Endodermal cell (in vitro differentiated cells): ENCODE measurements at regions not wholly inside any gene's neighbourhood (a gene's known extent, or its start where the extent isn't known, plus 50 kb on each side); places are given as distances from the start of the nearest gene placed in this dataset.

Experiments
- DNase-seq: peaks from one replicate; pipeline ENCODE4 v3.0.0-alpha.2; 2017
- H3K27ac ChIP-seq: 2 replicates; pipeline ENCODE4 v1.5.1; 2013; ENCODE audit warnings: mild to moderate bottlenecking, low read depth, low read length, moderate library complexity
- H3K27me3 ChIP-seq: 2 replicates; pipeline ENCODE4 v1.6.1; 2013; ENCODE audit warnings: mild to moderate bottlenecking, low read length, moderate library complexity; ENCODE audit not compliant: insufficient read depth, control insufficient read depth, poor library complexity, severe bottlenecking
- H3K36me3 ChIP-seq: 2 replicates; pipeline ENCODE4 v1.7.0; 2013; ENCODE audit warnings: mild to moderate bottlenecking, low read length, moderate library complexity; ENCODE audit not compliant: control insufficient read depth, insufficient read depth
- H3K4me1 ChIP-seq: one replicate; pipeline ENCODE4 v1.7.0; 2013; ENCODE audit warnings: low read length; ENCODE audit not compliant: control insufficient read depth, insufficient read depth
- H3K4me3 ChIP-seq: 2 replicates; pipeline ENCODE4 v1.5.1; 2013; ENCODE audit warnings: mild to moderate bottlenecking, low read length, moderate library complexity
- H3K9ac ChIP-seq: 2 replicates; pipeline ENCODE4 v1.6.1; 2013; ENCODE audit warnings: mild to moderate bottlenecking, low read length, moderate library complexity; ENCODE audit not compliant: poor library complexity, severe bottlenecking; ENCODE audit errors: extremely low read depth
- H3K9me3 ChIP-seq: 2 replicates; pipeline ENCODE4 v1.6.1; 2013; ENCODE audit warnings: mild to moderate bottlenecking, low read length, moderate library complexity; ENCODE audit not compliant: control insufficient read depth
- H3K27ac Mint-ChIP-seq: 2 replicates; pipeline ENCODE4 v1.8.0; 2020; ENCODE audit warnings: mixed read lengths
- H3K27me3 Mint-ChIP-seq: 2 replicates; pipeline ENCODE4 v1.8.0; 2021; ENCODE audit warnings: mild to moderate bottlenecking, mixed read lengths; ENCODE audit not compliant: insufficient read depth
- H3K36me3 Mint-ChIP-seq: 2 replicates; pipeline ENCODE4 v1.8.0; 2020; ENCODE audit warnings: low read depth, mixed read lengths
- H3K4me1 Mint-ChIP-seq: 2 replicates; pipeline ENCODE4 v1.8.0; 2020; ENCODE audit warnings: mixed read lengths
- H3K4me3 Mint-ChIP-seq: 2 replicates; pipeline ENCODE4 v1.8.0; 2020; ENCODE audit warnings: mild to moderate bottlenecking, moderate library complexity, mixed read lengths
- H3K9me3 Mint-ChIP-seq: 2 replicates; pipeline ENCODE4 v1.8.0; 2020; ENCODE audit warnings: mild to moderate bottlenecking, mixed read lengths
- CTCF ChIP-seq: fragments of 200-600 bp; sonication (generic); conservative IDR thresholded peaks from 2 replicates; pipeline ENCODE4 v1.5.0; 2021; ENCODE audit warnings: antibody characterized with exemption, mild to moderate bottlenecking
- WGBS, 2 experiments: methylation state at CpG; one replicate each; pipeline versions ENCODE4 v1.1.5 to v1.1.7; 2013; ENCODE audit warnings: missing lambda C conversion rate in 2 of 2, mixed read lengths in 1 of 2; ENCODE audit not compliant: insufficient coverage in 1 of 2, insufficient read length in 1 of 2; 5-methylcytosine and 5-hydroxymethylcytosine counted together

- no peak overlapping the region for H3K27ac Mint-ChIP-seq
- no peak for TF ChIP-seq CTCF
- 89 to 96% methylated on average over 6 to 7 of the region's 7 CpGs for WGBS, 2 experiments
- no peak overlapping the region for H3K4me3 Mint-ChIP-seq
- Histone ChIP-seq H3K4me3 (no peak overlapping the region), H3K4me1 (no peaks in the 10 kb centered on the region), H3K9ac (no peak overlapping the region), H3K36me3 (no peaks in the 10 kb centered on the region), H3K9me3 (peaks cover 8% of the 10 kb centered on the region), H3K27ac (no peak overlapping the region), H3K27me3 (no peaks in the 10 kb centered on the region)
- H3K9me3 Mint-ChIP-seq, result peaks cover 18% of the 10 kb centered on the region
- no peak for DNase-seq
- H3K4me1 Mint-ChIP-seq, result no peaks in the 10 kb centered on the region
- H3K27me3 Mint-ChIP-seq, result no peaks in the 10 kb centered on the region
- no peaks in the 10 kb centered on the region for H3K36me3 Mint-ChIP-seq
Measured at GRCh38 chr12:20300457-20300856, 67.9 kb upstream of the PDE3A start.

GRCh38 chr12:20305470-20305869, 62.9 kb upstream of the PDE3A start:
- no peak overlapping the region for H3K27ac Mint-ChIP-seq
- H3K36me3 ChIP-seq, result no peaks in the 10 kb centered on the region
- 92 to 100% methylated on average over 1 to 3 of the region's 3 CpGs for WGBS, 2 experiments
- peaks cover 15% of the 10 kb centered on the region for H3K9me3 ChIP-seq
- H3K9ac ChIP-seq, result no peak overlapping the region
- H3K36me3 Mint-ChIP-seq, result no peaks in the 10 kb centered on the region
- no peak for TF ChIP-seq CTCF
- H3K27ac ChIP-seq, result no peak overlapping the region
- H3K4me1 ChIP-seq, result no peaks in the 10 kb centered on the region
- H3K4me3 Mint-ChIP-seq, result no peak overlapping the region
- DNase-seq, result no peak
- H3K27me3 ChIP-seq, result no peaks in the 10 kb centered on the region
- no peak overlapping the region for H3K4me3 ChIP-seq
- peaks cover 26% of the 10 kb centered on the region for H3K9me3 Mint-ChIP-seq
- H3K4me1 Mint-ChIP-seq, result no peaks in the 10 kb centered on the region
- no peaks in the 10 kb centered on the region for H3K27me3 Mint-ChIP-seq

GRCh38 chr12:20309504-20310148, 58.7 kb upstream of the PDE3A start:
- Histone ChIP-seq H3K36me3 (no peaks in the 10 kb centered on the region), H3K4me1 (no peaks in the 10 kb centered on the region), H3K9ac (no peak overlapping the region), H3K27ac (no peak overlapping the region), H3K4me3 (no peak overlapping the region), H3K9me3 (peaks cover 15% of the 10 kb centered on the region), H3K27me3 (no peaks in the 10 kb centered on the region)
- no peaks in the 10 kb centered on the region for H3K27me3 Mint-ChIP-seq
- H3K4me3 Mint-ChIP-seq, result no peak overlapping the region
- no peak for DNase-seq
- TF ChIP-seq CTCF, result no peak
- no peaks in the 10 kb centered on the region for H3K36me3 Mint-ChIP-seq
- no peaks in the 10 kb centered on the region for H3K4me1 Mint-ChIP-seq
- 87 to 94% methylated on average over 3 to 4 of the region's 4 CpGs for WGBS, 2 experiments
- peaks cover 26% of the 10 kb centered on the region for H3K9me3 Mint-ChIP-seq
- no peak overlapping the region for H3K27ac Mint-ChIP-seq
